Tibial nerve (tissue), 4 donors: ENCODE measurements at regions not wholly inside any gene's neighbourhood (a gene's known extent, or its start where the extent isn't known, plus 50 kb on each side); places are given as distances from the start of the nearest gene placed in this dataset.

ENCODE experiments used
- CTCF ChIP-seq, 5 experiments: fragments of 200-600 bp in 3 of 5; fragments of 450-650 bp in 2 of 5; sonication (generic) in 3 of 5; IDR thresholded peaks; one replicate each; pipeline ENCODE4 v1.5.1; 2016 to 2019; ENCODE audit warnings: antibody characterized with exemption in 5 of 5, mild to moderate bottlenecking in 3 of 5, moderate library complexity in 2 of 5
- EP300 ChIP-seq, 2 donors: sonication (generic); formaldehyde crosslinking; IDR thresholded peaks; one replicate each; pipeline ENCODE4 v1.6.1; 2017; ENCODE audit warnings: antibody characterized with exemption in 2 of 2, mild to moderate bottlenecking in 1 of 2
- POLR2A ChIP-seq, 2 donors: fragments of 450-650 bp; IDR thresholded peaks; one replicate each; pipeline ENCODE4 v1.6.1; 2017; ENCODE audit warnings: antibody characterized with exemption in 2 of 2, mild to moderate bottlenecking in 2 of 2, moderate library complexity in 2 of 2

GRCh38 chr12:13591488-13591887, 389.9 kb downstream of the GRIN2B start:
- TF ChIP-seq CTCF (IDR thresholded peaks at IDR 0.05) (no peak), POLR2A (IDR thresholded peaks at IDR 0.05) (no peak), EP300 (IDR thresholded peaks at IDR 0.05) (no peak)
